Endothelial cell of umbilical vein (primary cell): ENCODE measurements at regions not wholly inside any gene's neighbourhood (a gene's known extent, or its start where the extent isn't known, plus 50 kb on each side); places are given as distances from the start of the nearest gene placed in this dataset.
"Not testable (repeated sequence)": the region's sequence is repeated elsewhere in the genome, so short reads cannot be mapped to it uniquely, and the experiment has no call there.

Experiments
- BruUV-seq: library from RNA; stranded (reverse); fragments of 400-500 nt; replicated peaks from 2 replicates; lab custom pipeline; 2021; lab: Mats Ljungman, UMichigan
- CTCF ChIA-PET: fragments of 300-600, 350-600 bp; sonication (Branson Sonifier 250); formaldehyde crosslinking; loops from one replicate; lab custom pipeline; 2021; ENCODE audit warnings: antibody characterized with exemption, inconsistent platforms; lab: Charles Lee
- POLR2A ChIA-PET: fragments of 300-600, 350-600 bp; sonication (Branson Sonifier 250); formaldehyde crosslinking; loops from one replicate; lab custom pipeline; 2021; ENCODE audit warnings: antibody characterized with exemption, inconsistent platforms; lab: Charles Lee
- DNase-seq: peaks from one replicate; pipeline ENCODE4 v3.0.0-alpha.2; 2011; ENCODE audit warnings: low read depth, low spot score
- FAIRE-seq: peaks from 2 replicates; lab custom pipeline; 2011; peaks lifted over from hg19 to GRCh38; lab: Jason Lieb, UNC
- H2AFZ ChIP-seq: 2 replicates; pipeline ENCODE4 v1.6.0; 2012; ENCODE audit warnings: low read depth, low read length, control low read depth, inconsistent platforms
- H3K27ac ChIP-seq: 2 replicates; pipeline ENCODE4 v1.5.1; 2011; ENCODE audit warnings: low read depth, mild to moderate bottlenecking, control low read depth, low read length, moderate library complexity; ENCODE audit not compliant: insufficient read depth
- H3K27me3 ChIP-seq, 2 experiments: 2 replicates each; pipeline versions ENCODE4 v1.6.0 to v1.6.1; 2011; ENCODE audit warnings: low read length in 2 of 2, mixed read lengths in 1 of 2; ENCODE audit not compliant: control insufficient read depth in 2 of 2, insufficient read depth in 2 of 2
- H3K36me3 ChIP-seq, 2 experiments: 2 replicates in 1 of 2; 3 replicates in 1 of 2; pipeline ENCODE4 v1.5.1; 2011; ENCODE audit warnings: low read length in 2 of 2, mild to moderate bottlenecking in 1 of 2, moderate library complexity in 1 of 2; ENCODE audit not compliant: control insufficient read depth in 2 of 2, insufficient read depth in 2 of 2; ENCODE audit errors: extremely low read depth in 1 of 2
- H3K4me1 ChIP-seq: 3 replicates; pipeline ENCODE4 v1.5.1; 2011; ENCODE audit warnings: mild to moderate bottlenecking, low read length; ENCODE audit not compliant: control insufficient read depth, insufficient read depth; ENCODE audit errors: extremely low read depth
- H3K4me2 ChIP-seq: 2 replicates; pipeline ENCODE4 v1.6.1; 2011; ENCODE audit warnings: low read length, control low read depth, mixed read lengths; ENCODE audit not compliant: insufficient read depth
- H3K4me3 ChIP-seq, 3 experiments: fragments of 200-600 bp in 1 of 3; sonication (generic), shearing (Covaris generic) in 1 of 3; replicated peaks in 1 of 3; 2 replicates each; pipeline ENCODE4 v1.5.1; 2011 to 2016; ENCODE audit warnings: control low read depth in 3 of 3, low read length in 3 of 3, mild to moderate bottlenecking in 2 of 3, inconsistent platforms in 1 of 3, low read depth in 1 of 3, moderate library complexity in 1 of 3; ENCODE audit not compliant: insufficient read depth in 1 of 3
- H3K79me2 ChIP-seq: 2 replicates; pipeline ENCODE4 v1.6.0; 2012; ENCODE audit warnings: low read length, inconsistent platforms; ENCODE audit not compliant: control insufficient read depth, insufficient read depth
- H3K9ac ChIP-seq: replicated peaks from 2 replicates; pipeline ENCODE3; 2011; ENCODE audit warnings: low read length, control low read depth; ENCODE audit not compliant: insufficient read depth; ENCODE audit errors: extremely low read depth
- H3K9me1 ChIP-seq: replicated peaks from 3 replicates; pipeline ENCODE4 v1.6.0; 2011; ENCODE audit warnings: mild to moderate bottlenecking, low read length; ENCODE audit not compliant: control insufficient read depth, insufficient read depth; ENCODE audit errors: extremely low read depth
- H3K9me3 ChIP-seq: replicated peaks from 2 replicates; pipeline ENCODE4 v1.5.1; 2012; ENCODE audit warnings: low read length, inconsistent platforms; ENCODE audit not compliant: control insufficient read depth, insufficient read depth
- H4K20me1 ChIP-seq: replicated peaks from 2 replicates; pipeline ENCODE3; 2011; ENCODE audit warnings: mild to moderate bottlenecking, low read length; ENCODE audit not compliant: control insufficient read depth, insufficient read depth; ENCODE audit errors: extremely low read depth
- CTCF ChIP-seq, 2 donors: IDR thresholded peaks; 1 replicate in 1 of 2; 2 replicates in 1 of 2; pipeline ENCODE4 v1.5.1; 2011; ENCODE audit warnings: low read length in 2 of 2, mild to moderate bottlenecking in 2 of 2, moderate library complexity in 2 of 2, control low read depth in 1 of 2, inconsistent platforms in 1 of 2, low read depth in 1 of 2; ENCODE audit not compliant: insufficient read depth in 1 of 2; ENCODE audit errors: extremely low read depth in 1 of 2
- EZH2 ChIP-seq: IDR thresholded peaks from 2 replicates; pipeline ENCODE4 v1.6.1; 2012; ENCODE audit warnings: borderline replicate concordance, low read depth, mild to moderate bottlenecking, moderate library complexity, low read length, inconsistent platforms; ENCODE audit not compliant: severe bottlenecking
- FOS ChIP-seq: IDR thresholded peaks from 2 replicates; pipeline ENCODE4 v1.6.1; 2011; ENCODE audit warnings: mild to moderate bottlenecking, low read length, moderate library complexity, borderline replicate concordance; ENCODE audit not compliant: insufficient read depth
- MAX ChIP-seq: IDR thresholded peaks from 2 replicates; pipeline ENCODE4 v1.6.1; 2011; ENCODE audit not compliant: insufficient read depth, insufficient read length
- POLR2AphosphoS5 ChIP-seq: IDR thresholded peaks from 2 replicates; pipeline ENCODE4 v1.6.1; 2012; ENCODE audit warnings: low read depth, mild to moderate bottlenecking, control low read depth, low read length, moderate library complexity; ENCODE audit not compliant: insufficient read depth
- dilution Hi-C: fragments of 300-500 bp; cut with MboI; formaldehyde crosslinking; loops from one replicate; pipeline ENCODE4 v1.15.0; 2019; ENCODE audit warnings: low sequenced_read_pairs; ENCODE audit not compliant: extremely low pct_ligation_motif_present
- intact Hi-C: fragments of 100-400 bp; cut with micrococcal nuclease; formaldehyde crosslinking; loops from one replicate; pipeline ENCODE4 v1.10.0; 2022

GRCh38 chr3:105145511-105145910, 221.2 kb upstream of the ALCAM start:
- BruUV-seq: no TSS peak
- H2AFZ ChIP-seq: no peak overlapping the region
- H3K4me2 ChIP-seq: no peak overlapping the region
- DNase-seq: no peak
- TF ChIP-seq MAX: no peak
- TF ChIP-seq EZH2: no peak
- no peak for TF ChIP-seq CTCF (IDR thresholded peaks at IDR 0.05; ENCODE audit: extremely low read depth in 1 of 2, insufficient read depth in 1 of 2, low read depth in 1 of 2, low read length in 2 of 2)
- no peak for TF ChIP-seq FOS
- no peak for TF ChIP-seq POLR2AphosphoS5
- ChIA-PET POLR2A (no interaction called here), CTCF (interaction anchor here (1.2 to 1.5 kb wide), 2 partner anchors 10 to 221 kb away, joined by 4 read pairs; partner anchors contain the start of gene ALCAM)
- dilution Hi-C loops: no loop called here
- no peak overlapping the region for H3K4me3 ChIP-seq
- H3K9me1 ChIP-seq: no peaks in the 10 kb centered on the region
- no peaks in the 10 kb centered on the region for H3K27me3 ChIP-seq
- no peaks in the 10 kb centered on the region for H4K20me1 ChIP-seq
- intact Hi-C loops: no loop called here
- no peak for FAIRE-seq
- no peak overlapping the region for H3K9ac ChIP-seq
- no peaks in the 10 kb centered on the region for H3K79me2 ChIP-seq
- H3K9me3 ChIP-seq: no peaks in the 10 kb centered on the region
- H3K4me1 ChIP-seq: peaks cover 2% of the 10 kb centered on the region
- no peaks in the 10 kb centered on the region for H3K36me3 ChIP-seq
- no peak overlapping the region for H3K27ac ChIP-seq

GRCh38 chr3:105149197-105149596, 217.5 kb upstream of the ALCAM start:
- POLR2A ChIA-PET, H3K36me3 ChIP-seq, H3K9me1 ChIP-seq, H3K27ac ChIP-seq, FAIRE-seq, H3K9ac ChIP-seq, H3K9me3 ChIP-seq, H3K79me2 ChIP-seq, H3K4me1 ChIP-seq, H4K20me1 ChIP-seq, intact Hi-C loops, H3K4me2 ChIP-seq, CTCF ChIA-PET, BruUV-seq, H3K4me3 ChIP-seq, H2AFZ ChIP-seq, dilution Hi-C loops, H3K27me3 ChIP-seq, DNase-seq: not testable (repeated sequence)
